Left lung (tissue), 4 donors: ENCODE measurements at regions not wholly inside any gene's neighbourhood (a gene's known extent, or its start where the extent isn't known, plus 50 kb on each side); places are given as distances from the start of the nearest gene placed in this dataset.

Experiments used
- ATAC-seq: fragments of 200-7000 bp; cut with Tn5 transposase; one replicate; pipeline ENCODE4 v1.9.1; 2020; ENCODE audit warnings: moderate library complexity
- DNase-seq, 4 donors: peaks; one replicate each; pipeline ENCODE4 v3.0.0-alpha.2; 2013 to 2020
- H3K27ac ChIP-seq, 2 donors: fragments of 200-600 bp; sonication (generic) in 1 of 2; one replicate each; pipeline versions ENCODE4 v1.5.0 to v1.8.0; 2020 to 2021
- H3K27me3 ChIP-seq, 2 donors: fragments of 200-600 bp; sonication (generic) in 1 of 2; one replicate each; pipeline versions ENCODE4 v1.5.0 to v1.8.0; 2020 to 2021
- H3K36me3 ChIP-seq, 2 donors: fragments of 200-600 bp; sonication (generic) in 1 of 2; one replicate each; pipeline versions ENCODE4 v1.5.0 to v1.8.0; 2020 to 2021
- H3K4me1 ChIP-seq, 2 donors: fragments of 200-600 bp; one replicate each; pipeline ENCODE4 v1.8.0; 2021
- H3K4me3 ChIP-seq, 2 donors: fragments of 200-600 bp; sonication (generic) in 1 of 2; one replicate each; pipeline versions ENCODE4 v1.5.0 to v1.8.0; 2020 to 2021; ENCODE audit warnings: mild to moderate bottlenecking in 1 of 2
- H3K9me3 ChIP-seq, 2 donors: fragments of 200-600 bp; sonication (generic) in 1 of 2; one replicate each; pipeline versions ENCODE4 v1.5.0 to v1.8.0; 2020 to 2021
- intact Hi-C, 2 donors: fragments of 100-400 bp; cut with DNase I; formaldehyde crosslinking; loops; one replicate each; pipeline versions ENCODE4 v1.11.2 to v1.14.2; 2022
- TF ChIP-seq, protein P1 (sequence below), 2 donors: fragments of 200-600 bp; sonication (generic) in 1 of 2; IDR thresholded peaks; one replicate each; pipeline versions ENCODE4 v1.5.0 to v1.8.0; 2021; ENCODE audit warnings: antibody characterized with exemption in 2 of 2
- donor health status: DM: no; HTN: yes; CAD: no.
- donor health status: DM: no; HTN: no; CAD: no.

DNA sequence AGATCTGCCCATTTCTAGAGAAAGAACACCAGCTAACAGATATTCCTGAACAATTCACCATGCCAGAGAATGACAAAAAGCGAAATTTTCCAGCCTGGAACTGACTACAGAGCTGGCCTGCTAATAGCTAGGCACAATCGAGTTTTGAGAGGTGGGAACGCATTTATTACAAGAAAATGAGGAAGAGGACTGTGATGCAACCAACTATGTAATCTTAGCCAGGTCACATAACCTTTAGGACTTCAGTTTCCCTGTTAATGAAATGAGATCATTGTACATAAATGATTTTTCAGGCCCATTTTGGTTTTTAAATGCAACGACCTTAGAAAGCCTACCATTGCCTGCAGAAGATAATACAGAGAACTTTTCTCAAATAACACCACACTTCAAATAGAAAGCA, 72.1 kb upstream of the SETMAR start:
- Histone ChIP-seq H3K27ac (no peak overlapping the region), H3K27me3 (no peaks in the 10 kb centered on the region), H3K4me3 (no peak overlapping the region), H3K36me3 (no peaks in the 10 kb centered on the region), H3K4me1 (no peaks in the 10 kb centered on the region), H3K9me3 (no peaks in the 10 kb centered on the region)
- TF ChIP-seq, protein P1, sequence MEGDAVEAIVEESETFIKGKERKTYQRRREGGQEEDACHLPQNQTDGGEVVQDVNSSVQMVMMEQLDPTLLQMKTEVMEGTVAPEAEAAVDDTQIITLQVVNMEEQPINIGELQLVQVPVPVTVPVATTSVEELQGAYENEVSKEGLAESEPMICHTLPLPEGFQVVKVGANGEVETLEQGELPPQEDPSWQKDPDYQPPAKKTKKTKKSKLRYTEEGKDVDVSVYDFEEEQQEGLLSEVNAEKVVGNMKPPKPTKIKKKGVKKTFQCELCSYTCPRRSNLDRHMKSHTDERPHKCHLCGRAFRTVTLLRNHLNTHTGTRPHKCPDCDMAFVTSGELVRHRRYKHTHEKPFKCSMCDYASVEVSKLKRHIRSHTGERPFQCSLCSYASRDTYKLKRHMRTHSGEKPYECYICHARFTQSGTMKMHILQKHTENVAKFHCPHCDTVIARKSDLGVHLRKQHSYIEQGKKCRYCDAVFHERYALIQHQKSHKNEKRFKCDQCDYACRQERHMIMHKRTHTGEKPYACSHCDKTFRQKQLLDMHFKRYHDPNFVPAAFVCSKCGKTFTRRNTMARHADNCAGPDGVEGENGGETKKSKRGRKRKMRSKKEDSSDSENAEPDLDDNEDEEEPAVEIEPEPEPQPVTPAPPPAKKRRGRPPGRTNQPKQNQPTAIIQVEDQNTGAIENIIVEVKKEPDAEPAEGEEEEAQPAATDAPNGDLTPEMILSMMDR (IDR thresholded peaks at IDR 0.05), result no peak
- no peak for DNase-seq
- intact Hi-C loops, result no loop called here
- no peak for ATAC-seq

DNA sequence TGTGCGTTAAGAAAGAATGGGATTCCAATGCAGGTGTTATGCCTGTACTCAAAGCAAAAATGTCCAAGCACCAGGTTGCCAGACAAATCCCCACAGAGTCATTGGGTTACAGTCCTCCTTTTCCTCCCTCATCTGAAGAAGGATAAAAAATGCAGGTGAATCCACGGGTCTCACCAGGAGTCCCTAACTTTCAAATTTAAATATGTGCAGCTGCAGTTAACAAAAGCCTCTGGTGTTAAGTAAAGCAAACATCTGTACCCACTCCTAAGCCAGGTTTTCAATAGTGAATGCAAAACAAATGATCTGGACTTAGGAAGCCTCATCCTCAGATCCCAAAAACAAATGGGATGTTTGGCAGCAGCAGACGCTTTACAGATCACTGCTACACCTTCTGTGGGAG, 70.4 kb upstream of the SETMAR start:
- no peak overlapping the region for H3K4me3 ChIP-seq
- peaks cover 0 to 7% of the 10 kb centered on the region in 2 donors for H3K9me3 ChIP-seq
- H3K27ac ChIP-seq, result no peak overlapping the region
- ATAC-seq, result no peak
- DNase-seq, result no peak
- intact Hi-C loops, result no loop called here
- H3K4me1 ChIP-seq, result no peaks in the 10 kb centered on the region
- TF ChIP-seq, protein P1 (IDR thresholded peaks at IDR 0.05), result no peak
- H3K36me3 ChIP-seq, result no peaks in the 10 kb centered on the region
- H3K27me3 ChIP-seq, result no peaks in the 10 kb centered on the region

- H3K4me1 ChIP-seq, result no peaks in the 10 kb centered on the region
- H3K9me3 ChIP-seq, result peaks cover 0 to 11% of the 10 kb centered on the region in 2 donors
- intact Hi-C loops, result no loop called here
- TF ChIP-seq, protein P1 (IDR thresholded peaks at IDR 0.05), result no peak
- ATAC-seq (no peak), DNase-seq (no peak)
- H3K27me3 ChIP-seq, result no peaks in the 10 kb centered on the region
- no peaks in the 10 kb centered on the region for H3K36me3 ChIP-seq
- H3K4me3 ChIP-seq, result no peak overlapping the region
- H3K27ac ChIP-seq, result no peak overlapping the region
Measured at GRCh38 chr3:4233488-4233887, 69.7 kb upstream of the SETMAR start.

- intact Hi-C loops, result no loop called here
- Histone ChIP-seq H3K36me3 (no peaks in the 10 kb centered on the region), H3K27ac (no peak overlapping the region), H3K9me3 (peaks cover 0 to 20% of the 10 kb centered on the region in 2 donors), H3K4me1 (no peaks in the 10 kb centered on the region), H3K27me3 (no peaks in the 10 kb centered on the region), H3K4me3 (no peak overlapping the region)
- no peak for DNase-seq
- TF ChIP-seq, protein P1 (IDR thresholded peaks at IDR 0.05), result no peak
- no peak for ATAC-seq
Measured at GRCh38 chr3:4234889-4235288, 68.3 kb upstream of the SETMAR start.

DNA sequence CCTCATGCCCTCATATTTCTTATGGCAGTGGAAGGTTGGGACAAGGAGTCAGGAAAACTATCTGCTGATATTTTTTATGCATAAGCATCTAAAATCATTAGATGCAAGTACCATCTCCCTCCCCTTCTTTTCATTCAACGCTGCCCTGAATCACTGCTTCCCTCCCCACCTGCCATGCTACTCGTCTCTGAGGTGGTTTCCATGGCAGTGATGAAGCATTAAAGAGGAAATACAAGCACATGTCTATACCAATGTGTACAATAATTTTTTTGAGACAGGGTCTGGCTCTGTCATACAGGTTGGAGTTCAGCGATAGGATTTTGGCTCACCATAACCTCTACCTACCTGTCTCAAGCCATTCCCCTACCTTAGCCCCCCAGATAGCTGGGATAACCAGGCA, 67.5 kb upstream of the SETMAR start:
- Histone ChIP-seq H3K27me3 (no peaks in the 10 kb centered on the region), H3K36me3 (no peaks in the 10 kb centered on the region), H3K4me1 (no peaks in the 10 kb centered on the region), H3K9me3 (peaks cover 0 to 20% of the 10 kb centered on the region in 2 donors), H3K27ac (no peak overlapping the region), H3K4me3 (no peak overlapping the region)
- TF ChIP-seq, protein P1 (IDR thresholded peaks at IDR 0.05), result no peak
- no peak for ATAC-seq
- intact Hi-C loops, result no loop called here
- no peak for DNase-seq
